Hepatocyte (in vitro differentiated cells): ENCODE measurements at regions not wholly inside any gene's neighbourhood (a gene's known extent, or its start where the extent isn't known, plus 50 kb on each side); places are given as distances from the start of the nearest gene placed in this dataset.
"Not testable (repeated sequence)": the region's sequence is repeated elsewhere in the genome, so short reads cannot be mapped to it uniquely, and the experiment has no call there.

ENCODE experiments used
- CTCF ChIP-seq: fragments of 200-600 bp; sonication (generic); IDR thresholded peaks from 2 replicates; pipeline ENCODE4 v1.5.1; 2016; ENCODE audit warnings: antibody characterized with exemption, mild to moderate bottlenecking; ENCODE audit not compliant: poor library complexity
- EZH2 ChIP-seq: fragments of 200-600 bp; sonication (generic); IDR thresholded peaks from 2 replicates; pipeline ENCODE4 v1.6.1; 2016; ENCODE audit warnings: antibody characterized with exemption, mild to moderate bottlenecking, borderline replicate concordance
- EZH2phosphoT487 ChIP-seq: fragments of 200-600 bp; sonication (generic); IDR thresholded peaks from one replicate; pipeline ENCODE4 v1.6.1; 2018; ENCODE audit warnings: antibody characterized with exemption, mild to moderate bottlenecking, low read depth, moderate library complexity; ENCODE audit not compliant: unreplicated experiment, severe bottlenecking

- TF ChIP-seq CTCF, EZH2, EZH2phosphoT487: not testable (repeated sequence)
Observed at GRCh38 chr4:77279114-77279513, 122.1 kb downstream of the CCNG2 start.
